ENCODE measurements at regions not wholly inside any gene's neighbourhood (a gene's known extent, or its start where the extent isn't known, plus 50 kb on each side); places are given as distances from the start of the nearest gene placed in this dataset.

DNA sequence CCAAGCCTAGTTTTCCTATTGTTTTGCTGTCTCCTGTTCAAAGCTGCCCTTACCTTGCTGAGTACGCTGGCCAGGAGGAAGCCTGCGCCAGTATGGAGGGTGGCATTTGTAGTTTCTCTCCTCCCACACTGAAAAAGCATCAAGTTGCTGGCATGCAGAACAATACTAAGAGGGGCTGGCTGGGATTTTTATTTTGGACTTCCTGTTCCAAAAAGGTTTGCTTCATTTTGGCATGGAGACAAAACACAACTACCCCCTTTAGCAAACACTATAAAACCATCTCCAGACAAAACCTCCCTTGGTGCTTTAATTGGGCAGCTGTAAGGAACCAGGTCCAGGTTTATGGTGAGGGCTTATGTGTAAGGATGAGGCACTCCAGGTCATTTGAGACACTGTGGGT lies 457.6 kb downstream of the PDCD6IP start (continued):
- TF ChIP-seq, protein P1, sequence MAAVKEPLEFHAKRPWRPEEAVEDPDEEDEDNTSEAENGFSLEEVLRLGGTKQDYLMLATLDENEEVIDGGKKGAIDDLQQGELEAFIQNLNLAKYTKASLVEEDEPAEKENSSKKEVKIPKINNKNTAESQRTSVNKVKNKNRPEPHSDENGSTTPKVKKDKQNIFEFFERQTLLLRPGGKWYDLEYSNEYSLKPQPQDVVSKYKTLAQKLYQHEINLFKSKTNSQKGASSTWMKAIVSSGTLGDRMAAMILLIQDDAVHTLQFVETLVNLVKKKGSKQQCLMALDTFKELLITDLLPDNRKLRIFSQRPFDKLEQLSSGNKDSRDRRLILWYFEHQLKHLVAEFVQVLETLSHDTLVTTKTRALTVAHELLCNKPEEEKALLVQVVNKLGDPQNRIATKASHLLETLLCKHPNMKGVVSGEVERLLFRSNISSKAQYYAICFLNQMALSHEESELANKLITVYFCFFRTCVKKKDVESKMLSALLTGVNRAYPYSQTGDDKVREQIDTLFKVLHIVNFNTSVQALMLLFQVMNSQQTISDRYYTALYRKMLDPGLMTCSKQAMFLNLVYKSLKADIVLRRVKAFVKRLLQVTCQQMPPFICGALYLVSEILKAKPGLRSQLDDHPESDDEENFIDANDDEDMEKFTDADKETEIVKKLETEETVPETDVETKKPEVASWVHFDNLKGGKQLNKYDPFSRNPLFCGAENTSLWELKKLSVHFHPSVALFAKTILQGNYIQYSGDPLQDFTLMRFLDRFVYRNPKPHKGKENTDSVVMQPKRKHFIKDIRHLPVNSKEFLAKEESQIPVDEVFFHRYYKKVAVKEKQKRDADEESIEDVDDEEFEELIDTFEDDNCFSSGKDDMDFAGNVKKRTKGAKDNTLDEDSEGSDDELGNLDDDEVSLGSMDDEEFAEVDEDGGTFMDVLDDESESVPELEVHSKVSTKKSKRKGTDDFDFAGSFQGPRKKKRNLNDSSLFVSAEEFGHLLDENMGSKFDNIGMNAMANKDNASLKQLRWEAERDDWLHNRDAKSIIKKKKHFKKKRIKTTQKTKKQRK (IDR thresholded peaks at IDR 0.05; ENCODE audit: low read depth, low read length), result no peak
- TF ChIP-seq, protein P2, sequence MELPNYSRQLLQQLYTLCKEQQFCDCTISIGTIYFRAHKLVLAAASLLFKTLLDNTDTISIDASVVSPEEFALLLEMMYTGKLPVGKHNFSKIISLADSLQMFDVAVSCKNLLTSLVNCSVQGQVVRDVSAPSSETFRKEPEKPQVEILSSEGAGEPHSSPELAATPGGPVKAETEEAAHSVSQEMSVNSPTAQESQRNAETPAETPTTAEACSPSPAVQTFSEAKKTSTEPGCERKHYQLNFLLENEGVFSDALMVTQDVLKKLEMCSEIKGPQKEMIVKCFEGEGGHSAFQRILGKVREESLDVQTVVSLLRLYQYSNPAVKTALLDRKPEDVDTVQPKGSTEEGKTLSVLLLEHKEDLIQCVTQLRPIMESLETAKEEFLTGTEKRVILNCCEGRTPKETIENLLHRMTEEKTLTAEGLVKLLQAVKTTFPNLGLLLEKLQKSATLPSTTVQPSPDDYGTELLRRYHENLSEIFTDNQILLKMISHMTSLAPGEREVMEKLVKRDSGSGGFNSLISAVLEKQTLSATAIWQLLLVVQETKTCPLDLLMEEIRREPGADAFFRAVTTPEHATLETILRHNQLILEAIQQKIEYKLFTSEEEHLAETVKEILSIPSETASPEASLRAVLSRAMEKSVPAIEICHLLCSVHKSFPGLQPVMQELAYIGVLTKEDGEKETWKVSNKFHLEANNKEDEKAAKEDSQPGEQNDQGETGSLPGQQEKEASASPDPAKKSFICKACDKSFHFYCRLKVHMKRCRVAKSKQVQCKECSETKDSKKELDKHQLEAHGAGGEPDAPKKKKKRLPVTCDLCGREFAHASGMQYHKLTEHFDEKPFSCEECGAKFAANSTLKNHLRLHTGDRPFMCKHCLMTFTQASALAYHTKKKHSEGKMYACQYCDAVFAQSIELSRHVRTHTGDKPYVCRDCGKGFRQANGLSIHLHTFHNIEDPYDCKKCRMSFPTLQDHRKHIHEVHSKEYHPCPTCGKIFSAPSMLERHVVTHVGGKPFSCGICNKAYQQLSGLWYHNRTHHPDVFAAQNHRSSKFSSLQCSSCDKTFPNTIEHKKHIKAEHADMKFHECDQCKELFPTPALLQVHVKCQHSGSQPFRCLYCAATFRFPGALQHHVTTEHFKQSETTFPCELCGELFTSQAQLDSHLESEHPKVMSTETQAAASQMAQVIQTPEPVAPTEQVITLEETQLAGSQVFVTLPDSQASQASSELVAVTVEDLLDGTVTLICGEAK (IDR thresholded peaks at IDR 0.05; ENCODE audit: borderline replicate concordance), result no peak
- TF ChIP-seq LARP7 (IDR thresholded peaks at IDR 0.05), result no peak
- no peak for TF ChIP-seq SMARCA5 (IDR thresholded peaks at IDR 0.05)
- TF ChIP-seq, protein P3, sequence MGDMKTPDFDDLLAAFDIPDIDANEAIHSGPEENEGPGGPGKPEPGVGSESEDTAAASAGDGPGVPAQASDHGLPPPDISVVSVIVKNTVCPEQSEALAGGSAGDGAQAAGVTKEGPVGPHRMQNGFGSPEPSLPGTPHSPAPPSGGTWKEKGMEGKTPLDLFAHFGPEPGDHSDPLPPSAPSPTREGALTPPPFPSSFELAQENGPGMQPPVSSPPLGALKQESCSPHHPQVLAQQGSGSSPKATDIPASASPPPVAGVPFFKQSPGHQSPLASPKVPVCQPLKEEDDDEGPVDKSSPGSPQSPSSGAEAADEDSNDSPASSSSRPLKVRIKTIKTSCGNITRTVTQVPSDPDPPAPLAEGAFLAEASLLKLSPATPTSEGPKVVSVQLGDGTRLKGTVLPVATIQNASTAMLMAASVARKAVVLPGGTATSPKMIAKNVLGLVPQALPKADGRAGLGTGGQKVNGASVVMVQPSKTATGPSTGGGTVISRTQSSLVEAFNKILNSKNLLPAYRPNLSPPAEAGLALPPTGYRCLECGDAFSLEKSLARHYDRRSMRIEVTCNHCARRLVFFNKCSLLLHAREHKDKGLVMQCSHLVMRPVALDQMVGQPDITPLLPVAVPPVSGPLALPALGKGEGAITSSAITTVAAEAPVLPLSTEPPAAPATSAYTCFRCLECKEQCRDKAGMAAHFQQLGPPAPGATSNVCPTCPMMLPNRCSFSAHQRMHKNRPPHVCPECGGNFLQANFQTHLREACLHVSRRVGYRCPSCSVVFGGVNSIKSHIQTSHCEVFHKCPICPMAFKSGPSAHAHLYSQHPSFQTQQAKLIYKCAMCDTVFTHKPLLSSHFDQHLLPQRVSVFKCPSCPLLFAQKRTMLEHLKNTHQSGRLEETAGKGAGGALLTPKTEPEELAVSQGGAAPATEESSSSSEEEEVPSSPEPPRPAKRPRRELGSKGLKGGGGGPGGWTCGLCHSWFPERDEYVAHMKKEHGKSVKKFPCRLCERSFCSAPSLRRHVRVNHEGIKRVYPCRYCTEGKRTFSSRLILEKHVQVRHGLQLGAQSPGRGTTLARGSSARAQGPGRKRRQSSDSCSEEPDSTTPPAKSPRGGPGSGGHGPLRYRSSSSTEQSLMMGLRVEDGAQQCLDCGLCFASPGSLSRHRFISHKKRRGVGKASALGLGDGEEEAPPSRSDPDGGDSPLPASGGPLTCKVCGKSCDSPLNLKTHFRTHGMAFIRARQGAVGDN (IDR thresholded peaks at IDR 0.05), result no peak
